ENCODE measurements at regions not wholly inside any gene's neighbourhood (a gene's known extent, or its start where the extent isn't known, plus 50 kb on each side); places are given as distances from the start of the nearest gene placed in this dataset.

DNA sequence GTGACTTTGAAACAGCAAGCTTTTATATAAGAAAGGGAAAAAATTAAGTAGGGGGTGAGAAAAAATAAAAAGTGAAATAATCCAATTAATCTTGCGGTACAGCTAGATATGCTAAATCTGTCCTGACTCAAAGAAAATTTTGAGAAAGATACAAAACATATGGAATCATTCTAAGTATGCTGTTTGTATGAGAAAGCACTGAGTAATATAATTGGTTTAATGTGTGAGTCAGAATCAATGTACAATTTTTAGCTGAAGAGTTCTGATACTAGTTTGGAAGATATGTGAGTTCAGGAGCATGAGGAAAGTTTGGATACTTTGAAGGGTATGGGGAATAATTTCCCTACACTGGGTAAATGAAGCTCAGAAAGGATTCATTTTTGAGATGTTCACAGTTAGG lies 190.9 kb upstream of the RASSF8 start:
- no peak overlapping the region for H3K23ac ChIP-seq (ENCODE audit: low read length in 2 of 2)
- no peak overlapping the region for H3K4ac ChIP-seq (ENCODE audit: low read depth in 1 of 2, low read length in 2 of 2)
- H2AK5ac ChIP-seq (ENCODE audit: low read length, severe bottlenecking): no peak overlapping the region
- no peak for DNase-seq
- H3K4me3 ChIP-seq (ENCODE audit: insufficient read depth in 1 of 2, low read depth in 1 of 2, low read length in 2 of 2): no peak overlapping the region
- H3K4me1 ChIP-seq (ENCODE audit: control insufficient read depth, insufficient read depth, low read depth, low read length): no peaks in the 10 kb centered on the region
- H2BK12ac ChIP-seq (ENCODE audit: low read length in 2 of 2): no peak overlapping the region
- no peaks in the 10 kb centered on the region for H3K36me3 ChIP-seq (ENCODE audit: control insufficient read depth in 1 of 2, insufficient read depth in 2 of 2, low read depth in 1 of 2, low read length in 2 of 2)
- H4K8ac ChIP-seq (ENCODE audit: low read length): no peak overlapping the region
- no peaks in the 10 kb centered on the region for H3K79me1 ChIP-seq (replicated peaks; ENCODE audit: low read length, poor library complexity, severe bottlenecking)
- H4K91ac ChIP-seq (ENCODE audit: low read length): no peak overlapping the region
- WGBS: 90% methylated on average over 1 of the region's 1 CpG
- no peak overlapping the region for H3K18ac ChIP-seq (ENCODE audit: low read depth in 1 of 2, low read length in 2 of 2)
- no peak overlapping the region for H3K14ac ChIP-seq (ENCODE audit: low read length in 2 of 2)
- H3K9me3 ChIP-seq (ENCODE audit: control insufficient read depth, low read length): no peaks in the 10 kb centered on the region
- no peaks in the 10 kb centered on the region for H3K27me3 ChIP-seq (ENCODE audit: control insufficient read depth in 1 of 2, insufficient read depth in 1 of 2, low read length in 2 of 2)
- no peak overlapping the region for H2BK5ac ChIP-seq (ENCODE audit: low read depth, low read length, poor library complexity, severe bottlenecking)
- peak overlapping the region; percentile 45 for H3K9ac ChIP-seq (ENCODE audit: low read length)
- H3K4me2 ChIP-seq (ENCODE audit: low read length, poor library complexity, severe bottlenecking): no peak overlapping the region
- no peak overlapping the region for H3K27ac ChIP-seq (ENCODE audit: low read length, poor library complexity, severe bottlenecking)
- H2BK120ac ChIP-seq (ENCODE audit: low read depth, low read length): no peak overlapping the region
- no peak overlapping the region for H2BK15ac ChIP-seq (ENCODE audit: low read depth, poor library complexity, severe bottlenecking)
- no peak overlapping the region for H2AFZ ChIP-seq (ENCODE audit: low read depth, low read length)

DNA sequence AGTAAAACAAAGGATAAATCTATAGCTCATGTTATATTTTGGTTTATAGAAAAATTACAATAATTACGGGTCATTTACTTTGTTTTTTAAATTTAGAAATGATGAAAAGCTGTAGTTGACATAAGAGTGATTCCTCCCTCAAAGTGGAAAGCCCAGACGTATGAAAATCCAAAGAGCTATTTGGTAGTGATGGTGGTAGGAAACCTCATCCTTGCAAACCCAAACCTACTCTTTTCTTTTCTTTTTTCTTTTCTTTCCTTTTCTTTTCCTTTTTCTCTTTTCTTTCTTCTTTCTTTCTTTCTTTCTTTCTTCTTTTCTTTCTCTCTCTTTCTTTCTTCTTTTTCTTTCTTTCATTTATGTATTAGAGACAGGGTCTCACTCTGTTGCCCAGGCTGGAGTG lies 190.3 kb upstream of the RASSF8 start:
- no peak overlapping the region for H2BK5ac ChIP-seq (ENCODE audit: low read depth, low read length, poor library complexity, severe bottlenecking)
- no peak overlapping the region for H3K4ac ChIP-seq (ENCODE audit: low read depth in 1 of 2, low read length in 2 of 2)
- H2BK120ac ChIP-seq (ENCODE audit: low read depth, low read length): no peak overlapping the region
- H2BK15ac ChIP-seq (ENCODE audit: low read depth, poor library complexity, severe bottlenecking): no peak overlapping the region
- H3K36me3 ChIP-seq (ENCODE audit: control insufficient read depth in 1 of 2, insufficient read depth in 2 of 2, low read depth in 1 of 2, low read length in 2 of 2): no peaks in the 10 kb centered on the region
- no peak overlapping the region for H3K4me3 ChIP-seq (ENCODE audit: insufficient read depth in 1 of 2, low read depth in 1 of 2, low read length in 2 of 2)
- DNase-seq: no peak
- H3K9me3 ChIP-seq (ENCODE audit: control insufficient read depth, low read length): no peaks in the 10 kb centered on the region
- no peak overlapping the region for H2BK12ac ChIP-seq (ENCODE audit: low read length in 2 of 2)
- no peak overlapping the region for H3K4me2 ChIP-seq (ENCODE audit: low read length, poor library complexity, severe bottlenecking)
- no peaks in the 10 kb centered on the region for H3K4me1 ChIP-seq (ENCODE audit: control insufficient read depth, insufficient read depth, low read depth, low read length)
- H3K14ac ChIP-seq (ENCODE audit: low read length in 2 of 2): no peak overlapping the region
- no peaks in the 10 kb centered on the region for H3K79me1 ChIP-seq (replicated peaks; ENCODE audit: low read length, poor library complexity, severe bottlenecking)
- H3K27ac ChIP-seq (ENCODE audit: low read length, poor library complexity, severe bottlenecking): no peak overlapping the region
- H3K23ac ChIP-seq (ENCODE audit: low read length in 2 of 2): no peak overlapping the region
- H4K8ac ChIP-seq (ENCODE audit: low read length): no peak overlapping the region
- H3K18ac ChIP-seq (ENCODE audit: low read depth in 1 of 2, low read length in 2 of 2): no peak overlapping the region
- peak overlapping the region; percentile 45 for H3K9ac ChIP-seq (ENCODE audit: low read length)
- H4K91ac ChIP-seq (ENCODE audit: low read length): no peak overlapping the region
- no peaks in the 10 kb centered on the region for H3K27me3 ChIP-seq (ENCODE audit: control insufficient read depth in 1 of 2, insufficient read depth in 1 of 2, low read length in 2 of 2)
- no peak overlapping the region for H2AK5ac ChIP-seq (ENCODE audit: low read length, severe bottlenecking)
- H2AFZ ChIP-seq (ENCODE audit: low read depth, low read length): no peak overlapping the region
- WGBS: 100% methylated on average over 2 of the region's 2 CpGs

DNA sequence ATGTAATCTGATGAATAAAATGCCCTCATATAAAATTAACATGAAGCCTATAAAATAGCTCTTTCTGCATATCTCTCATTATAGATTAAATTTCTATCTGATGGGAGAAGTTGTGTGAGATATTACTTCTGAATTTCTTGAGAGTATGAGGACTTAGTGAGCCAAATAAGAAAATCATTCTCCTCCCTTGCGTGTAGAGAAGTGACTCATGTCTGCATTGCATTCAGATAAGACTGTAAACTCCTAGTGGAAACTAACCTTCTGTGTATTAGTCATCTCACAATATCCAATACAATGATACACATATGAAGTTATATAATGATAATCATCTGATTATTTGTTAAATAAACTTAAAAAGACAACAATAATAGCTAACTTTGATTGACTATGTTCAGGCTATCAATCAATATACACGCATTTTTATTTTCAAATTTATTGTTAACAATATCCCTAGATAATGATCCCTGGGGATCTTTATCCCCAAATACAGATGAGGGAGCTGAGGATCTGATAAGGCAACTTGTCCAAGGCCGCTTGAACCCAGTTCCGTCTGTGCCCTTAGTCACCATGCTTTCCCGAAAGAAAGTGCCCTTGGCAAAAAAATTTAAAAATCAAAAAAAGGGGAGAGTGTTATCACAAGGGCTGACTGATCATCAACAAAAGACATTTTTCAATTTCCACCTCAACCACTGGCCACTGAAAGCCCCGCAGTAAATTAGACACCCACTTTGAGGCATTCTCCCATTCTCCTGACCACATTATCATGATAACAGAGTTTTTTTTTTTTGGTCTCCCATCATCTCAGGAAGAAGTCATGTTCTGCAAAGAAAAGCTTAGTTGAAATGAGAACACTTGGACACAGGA lies 189.2 kb upstream of the RASSF8 start:
- H3K9me3 ChIP-seq (ENCODE audit: control insufficient read depth, low read length): no peaks in the 10 kb centered on the region
- no peak overlapping the region for H3K14ac ChIP-seq (ENCODE audit: low read length in 2 of 2)
- H2AFZ ChIP-seq (ENCODE audit: low read depth, low read length): no peak overlapping the region
- 73% methylated on average over 5 of the region's 6 CpGs for WGBS
- H3K18ac ChIP-seq (ENCODE audit: low read depth in 1 of 2, low read length in 2 of 2): no peak overlapping the region
- H2BK120ac ChIP-seq (ENCODE audit: low read depth, low read length): no peak overlapping the region
- H4K91ac ChIP-seq (ENCODE audit: low read length): no peak overlapping the region
- H2BK12ac ChIP-seq (ENCODE audit: low read length in 2 of 2): no peak overlapping the region
- no peak overlapping the region for H2AK5ac ChIP-seq (ENCODE audit: low read length, severe bottlenecking)
- H3K36me3 ChIP-seq (ENCODE audit: control insufficient read depth in 1 of 2, insufficient read depth in 2 of 2, low read depth in 1 of 2, low read length in 2 of 2): no peaks in the 10 kb centered on the region
- no peaks in the 10 kb centered on the region for H3K4me1 ChIP-seq (ENCODE audit: control insufficient read depth, insufficient read depth, low read depth, low read length)
- H3K23ac ChIP-seq (ENCODE audit: low read length in 2 of 2): no peak overlapping the region
- H3K9ac ChIP-seq (ENCODE audit: low read length): peak overlapping the region; percentile 54
- H3K4me2 ChIP-seq (ENCODE audit: low read length, poor library complexity, severe bottlenecking): no peak overlapping the region
- no peak overlapping the region for H4K8ac ChIP-seq (ENCODE audit: low read length)
- no peak overlapping the region for H2BK5ac ChIP-seq (ENCODE audit: low read depth, low read length, poor library complexity, severe bottlenecking)
- H3K27ac ChIP-seq (ENCODE audit: low read length, poor library complexity, severe bottlenecking): no peak overlapping the region
- peak; percentile 77 for DNase-seq
- no peak overlapping the region for H2BK15ac ChIP-seq (ENCODE audit: low read depth, poor library complexity, severe bottlenecking)
- H3K79me1 ChIP-seq (replicated peaks; ENCODE audit: low read length, poor library complexity, severe bottlenecking): no peaks in the 10 kb centered on the region
- no peak overlapping the region for H3K4ac ChIP-seq (ENCODE audit: low read depth in 1 of 2, low read length in 2 of 2)
- H3K27me3 ChIP-seq (ENCODE audit: control insufficient read depth in 1 of 2, insufficient read depth in 1 of 2, low read length in 2 of 2): no peaks in the 10 kb centered on the region
- no peak overlapping the region for H3K4me3 ChIP-seq (ENCODE audit: insufficient read depth in 1 of 2, low read depth in 1 of 2, low read length in 2 of 2)

- no CpG with 5 or more reads among the region's 2 CpGs for WGBS
These were observed 187.4 kb upstream of the RASSF8 start for GRCh38 chr12:25771041-25771440.

More at GRCh38 chr12:25771041-25771440, 187.4 kb upstream of the RASSF8 start:
- Histone ChIP-seq H3K4me3 (ENCODE audit: insufficient read depth in 1 of 2, low read depth in 1 of 2, low read length in 2 of 2) (no peak overlapping the region), H2BK120ac (ENCODE audit: low read depth, low read length) (no peak overlapping the region), H3K14ac (ENCODE audit: low read length in 2 of 2) (no peak overlapping the region), H3K4me1 (ENCODE audit: control insufficient read depth, insufficient read depth, low read depth, low read length) (no peaks in the 10 kb centered on the region), H3K18ac (ENCODE audit: low read depth in 1 of 2, low read length in 2 of 2) (no peak overlapping the region), H2BK12ac (ENCODE audit: low read length in 2 of 2) (no peak overlapping the region), H3K79me1 (replicated peaks; ENCODE audit: low read length, poor library complexity, severe bottlenecking) (no peaks in the 10 kb centered on the region), H4K8ac (ENCODE audit: low read length) (no peak overlapping the region), H3K36me3 (ENCODE audit: control insufficient read depth in 1 of 2, insufficient read depth in 2 of 2, low read depth in 1 of 2, low read length in 2 of 2) (no peaks in the 10 kb centered on the region), H3K23ac (ENCODE audit: low read length in 2 of 2) (no peak overlapping the region), H2AK5ac (ENCODE audit: low read length, severe bottlenecking) (no peak overlapping the region), H3K4ac (ENCODE audit: low read depth in 1 of 2, low read length in 2 of 2) (no peak overlapping the region), H3K9ac (ENCODE audit: low read length) (peak overlapping the region; percentile 33), H3K27ac (ENCODE audit: low read length, poor library complexity, severe bottlenecking) (no peak overlapping the region), H3K4me2 (ENCODE audit: low read length, poor library complexity, severe bottlenecking) (no peak overlapping the region), H3K9me3 (ENCODE audit: control insufficient read depth, low read length) (no peaks in the 10 kb centered on the region), H2BK15ac (ENCODE audit: low read depth, poor library complexity, severe bottlenecking) (no peak overlapping the region), H2BK5ac (ENCODE audit: low read depth, low read length, poor library complexity, severe bottlenecking) (no peak overlapping the region), H4K91ac (ENCODE audit: low read length) (no peak overlapping the region), H3K27me3 (ENCODE audit: control insufficient read depth in 1 of 2, insufficient read depth in 1 of 2, low read length in 2 of 2) (no peaks in the 10 kb centered on the region), H2AFZ (ENCODE audit: low read depth, low read length) (no peak overlapping the region)
- no peak for DNase-seq
